SJSA1 (cell line): ENCODE measurements at regions not wholly inside any gene's neighbourhood (a gene's known extent, or its start where the extent isn't known, plus 50 kb on each side); places are given as distances from the start of the nearest gene placed in this dataset.
"Not testable (repeated sequence)": the region's sequence is repeated elsewhere in the genome, so short reads cannot be mapped to it uniquely, and the experiment has no call there.

Experiments used
- DNase-seq, 2 experiments: peaks; one replicate each; pipeline ENCODE4 v3.0.0-alpha.2; 2015 to 2020; ENCODE audit warnings: low spot score in 2 of 2, low read depth in 1 of 2
- H3K27ac ChIP-seq: fragments of 250-450 bp; sonication (Bioruptor Pico); 2 replicates; pipeline ENCODE4 v1.5.1; 2020; ENCODE audit warnings: mild to moderate bottlenecking, moderate library complexity
- H3K27me3 ChIP-seq: fragments of 250-450 bp; sonication (Bioruptor Pico); replicated peaks from 2 replicates; pipeline ENCODE4 v1.5.1; 2020; ENCODE audit warnings: mild to moderate bottlenecking, moderate library complexity
- H3K36me3 ChIP-seq: fragments of 250-450 bp; sonication (Bioruptor Pico); 2 replicates; pipeline ENCODE4 v1.5.1; 2020; ENCODE audit warnings: mild to moderate bottlenecking
- H3K4me1 ChIP-seq: fragments of 250-450 bp; sonication (Bioruptor Pico); replicated peaks from 2 replicates; pipeline ENCODE4 v1.6.1; 2021; ENCODE audit warnings: mild to moderate bottlenecking
- H3K4me3 ChIP-seq: fragments of 250-450 bp; sonication (Bioruptor Pico); 2 replicates; pipeline ENCODE4 v1.5.1; 2020; ENCODE audit warnings: mild to moderate bottlenecking
- H3K9me3 ChIP-seq: fragments of 250-450 bp; sonication (Bioruptor Pico); replicated peaks from 2 replicates; pipeline ENCODE4 v1.5.1; 2020; ENCODE audit warnings: mild to moderate bottlenecking

GRCh38 chr4:177810220-177810619, 368.0 kb upstream of the AGA start:
- H3K4me1 ChIP-seq, result no peaks in the 10 kb centered on the region
- no peaks in the 10 kb centered on the region for H3K9me3 ChIP-seq
- no peak overlapping the region for H3K27ac ChIP-seq
- no peak overlapping the region for H3K4me3 ChIP-seq
- H3K36me3 ChIP-seq, result no peaks in the 10 kb centered on the region
- no peak for DNase-seq
- no peaks in the 10 kb centered on the region for H3K27me3 ChIP-seq

- H3K27me3 ChIP-seq, H3K4me1 ChIP-seq, H3K4me3 ChIP-seq, DNase-seq, H3K9me3 ChIP-seq, H3K27ac ChIP-seq, H3K36me3 ChIP-seq: not testable (repeated sequence)
These were observed 376.2 kb upstream of the AGA start for GRCh38 chr4:177818392-177818791.

- H3K4me1 ChIP-seq, result no peaks in the 10 kb centered on the region
- H3K4me3 ChIP-seq, result no peak overlapping the region
- no peak for DNase-seq
- no peaks in the 10 kb centered on the region for H3K36me3 ChIP-seq
- no peaks in the 10 kb centered on the region for H3K27me3 ChIP-seq
- H3K27ac ChIP-seq, result no peak overlapping the region
- no peaks in the 10 kb centered on the region for H3K9me3 ChIP-seq
These were observed 384.7 kb upstream of the AGA start for GRCh38 chr4:177826973-177827372.

- no peak for DNase-seq
- no peaks in the 10 kb centered on the region for H3K4me1 ChIP-seq
- no peaks in the 10 kb centered on the region for H3K36me3 ChIP-seq
These were observed 399.0 kb upstream of the AGA start for GRCh38 chr4:177841258-177841657.

GRCh38 chr4:177853229-177853628, 411.0 kb upstream of the AGA start:
- H3K36me3 ChIP-seq, result no peaks in the 10 kb centered on the region
- H3K9me3 ChIP-seq, result no peaks in the 10 kb centered on the region
- H3K4me3 ChIP-seq, result no peak overlapping the region
- no peak for DNase-seq
- no peak overlapping the region for H3K27ac ChIP-seq
- H3K27me3 ChIP-seq, result no peaks in the 10 kb centered on the region
- no peaks in the 10 kb centered on the region for H3K4me1 ChIP-seq

More at GRCh38 chr4:177841258-177841657, 399.0 kb upstream of the AGA start:
- peaks cover 4% of the 10 kb centered on the region; the same call in 1 of the 2 replicates for H3K9me3 ChIP-seq
- no peaks in the 10 kb centered on the region for H3K27me3 ChIP-seq
- H3K4me3 ChIP-seq, result no peak overlapping the region
- H3K27ac ChIP-seq, result no peak overlapping the region

GRCh38 chr4:177855507-177856197, 413.4 kb upstream of the AGA start:
- DNase-seq, result no peak
- Histone ChIP-seq H3K36me3 (no peaks in the 10 kb centered on the region), H3K4me1 (no peaks in the 10 kb centered on the region), H3K4me3 (no peak overlapping the region), H3K9me3 (no peaks in the 10 kb centered on the region), H3K27me3 (no peaks in the 10 kb centered on the region), H3K27ac (no peak overlapping the region)

- Histone ChIP-seq H3K27ac (no peak overlapping the region), H3K9me3 (no peaks in the 10 kb centered on the region), H3K27me3 (no peaks in the 10 kb centered on the region), H3K36me3 (no peaks in the 10 kb centered on the region), H3K4me3 (no peak overlapping the region), H3K4me1 (no peaks in the 10 kb centered on the region)
- DNase-seq, result no peak
These were observed 417.9 kb upstream of the AGA start for GRCh38 chr4:177860171-177860570.

- no peaks in the 10 kb centered on the region for H3K9me3 ChIP-seq
- H3K4me3 ChIP-seq, result no peak overlapping the region
- DNase-seq, result no peak
- no peaks in the 10 kb centered on the region for H3K27me3 ChIP-seq
- no peaks in the 10 kb centered on the region for H3K4me1 ChIP-seq
- H3K27ac ChIP-seq, result no peak overlapping the region
- no peaks in the 10 kb centered on the region for H3K36me3 ChIP-seq
These were observed 419.4 kb upstream of the AGA start for GRCh38 chr4:177861551-177862094.

- no peaks in the 10 kb centered on the region for H3K27me3 ChIP-seq
- no peak overlapping the region for H3K4me3 ChIP-seq
- no peak for DNase-seq
- no peak overlapping the region for H3K27ac ChIP-seq
- no peaks in the 10 kb centered on the region for H3K36me3 ChIP-seq
- no peaks in the 10 kb centered on the region for H3K4me1 ChIP-seq
- no peaks in the 10 kb centered on the region for H3K9me3 ChIP-seq
These were observed 420.4 kb upstream of the AGA start for GRCh38 chr4:177862541-177863176.

GRCh38 chr4:177879851-177880250, 437.6 kb upstream of the AGA start:
- H3K27me3 ChIP-seq, result no peaks in the 10 kb centered on the region
- H3K4me3 ChIP-seq, result no peak overlapping the region
- no peaks in the 10 kb centered on the region for H3K36me3 ChIP-seq
- H3K4me1 ChIP-seq, result no peaks in the 10 kb centered on the region
- H3K9me3 ChIP-seq, result no peaks in the 10 kb centered on the region
- no peak overlapping the region for H3K27ac ChIP-seq
- no peak for DNase-seq

- no peak overlapping the region for H3K27ac ChIP-seq
- no peak for DNase-seq
- H3K27me3 ChIP-seq, result no peaks in the 10 kb centered on the region
- no peaks in the 10 kb centered on the region for H3K9me3 ChIP-seq
- H3K36me3 ChIP-seq, result no peaks in the 10 kb centered on the region
- no peaks in the 10 kb centered on the region for H3K4me1 ChIP-seq
- H3K4me3 ChIP-seq, result no peak overlapping the region
These were observed 452.9 kb upstream of the AGA start for GRCh38 chr4:177895136-177895535.

GRCh38 chr4:177901786-177902185, 459.5 kb upstream of the AGA start:
- Histone ChIP-seq H3K36me3 (no peaks in the 10 kb centered on the region), H3K27ac (no peak overlapping the region), H3K9me3 (no peaks in the 10 kb centered on the region), H3K27me3 (no peaks in the 10 kb centered on the region), H3K4me1 (no peaks in the 10 kb centered on the region), H3K4me3 (no peak overlapping the region)
- DNase-seq, result no peak

- Histone ChIP-seq H3K27me3 (no peaks in the 10 kb centered on the region), H3K4me1 (no peaks in the 10 kb centered on the region), H3K36me3 (no peaks in the 10 kb centered on the region), H3K27ac (no peak overlapping the region), H3K9me3 (no peaks in the 10 kb centered on the region), H3K4me3 (no peak overlapping the region)
- no peak for DNase-seq
These were observed 460.1 kb upstream of the AGA start for GRCh38 chr4:177902386-177902785.

- H3K27me3 ChIP-seq, result no peaks in the 10 kb centered on the region
- no peaks in the 10 kb centered on the region for H3K36me3 ChIP-seq
- no peak overlapping the region for H3K4me3 ChIP-seq
- DNase-seq, result no peak
- no peaks in the 10 kb centered on the region for H3K9me3 ChIP-seq
- H3K27ac ChIP-seq, result no peak overlapping the region
- H3K4me1 ChIP-seq, result no peaks in the 10 kb centered on the region
These were observed 465.6 kb upstream of the AGA start for GRCh38 chr4:177907736-177908424.
